Keratinocyte (primary cell): ENCODE measurements at regions not wholly inside any gene's neighbourhood (a gene's known extent, or its start where the extent isn't known, plus 50 kb on each side); places are given as distances from the start of the nearest gene placed in this dataset.

Experiments
- CTCF ChIP-seq, 3 experiments: IDR thresholded peaks in 1 of 3; conservative IDR thresholded peaks in 1 of 3; optimal IDR thresholded peaks in 1 of 3; 2 replicates in 2 of 3; 3 replicates in 1 of 3; pipeline versions ENCODE3 to v1.5.1; 2011; ENCODE audit warnings: low read length in 3 of 3, mild to moderate bottlenecking in 3 of 3, moderate library complexity in 2 of 3, control low read depth in 1 of 3, inconsistent platforms in 1 of 3; ENCODE audit not compliant: insufficient read depth in 2 of 3; ENCODE audit errors: extremely low read depth in 1 of 3
- EZH2 ChIP-seq: IDR thresholded peaks from one replicate; pipeline ENCODE4 v1.6.1; 2012; ENCODE audit warnings: inconsistent platforms, mild to moderate bottlenecking, low read length, moderate library complexity

GRCh38 chr14:101072070-101072469 is 168.5 kb upstream of the RTL1 start:
- TF ChIP-seq EZH2: no peak
- no peak for TF ChIP-seq CTCF (optimal IDR thresholded peaks at IDR 0.05 in 1 of 3, IDR thresholded peaks at IDR 0.05 in 1 of 3, conservative IDR thresholded peaks at IDR 0.05 in 1 of 3; ENCODE audit: extremely low read depth in 1 of 3, insufficient read depth in 2 of 3, low read length in 3 of 3)
